GM12878 (cell line): ENCODE measurements at regions not wholly inside any gene's neighbourhood (a gene's known extent, or its start where the extent isn't known, plus 50 kb on each side); places are given as distances from the start of the nearest gene placed in this dataset.

Source experiments
- ATAC-seq: fragments of 200-7000 bp; cut with Tn5 transposase; 3 replicates; pipeline ENCODE4 v1.9.1; 2020; ENCODE audit warnings: mild to moderate bottlenecking, moderate library complexity
- BruUV-seq: library from RNA; stranded (reverse); fragments of 400-500 nt; replicated peaks from 2 replicates; lab custom pipeline; 2021; lab: Mats Ljungman, UMichigan
- CTCF ChIA-PET: fragments of 300-600 bp; sonication (Branson Sonifier 250); formaldehyde crosslinking; extraction: SDS; loops from one replicate; lab custom pipeline; 2021; ENCODE audit warnings: inconsistent platforms; lab: Yijun Ruan, JAX
- POLR2A ChIA-PET: fragments of 350-600 bp; formaldehyde crosslinking; extraction: SDS; loops from one replicate; lab custom pipeline; 2021; ENCODE audit warnings: inconsistent platforms; lab: Charles Lee
- RAD21 ChIA-PET: fragments of 300-600 bp; sonication (Branson Sonifier 250); formaldehyde crosslinking; loops from one replicate; lab custom pipeline; 2023; ENCODE audit warnings: antibody characterized with exemption; ENCODE audit not compliant: unreplicated experiment; lab: Charles Lee
- SMC1A ChIA-PET: fragments of 300-600 bp; sonication (Branson Sonifier 250); formaldehyde crosslinking; loops from one replicate; lab custom pipeline; 2023; ENCODE audit not compliant: unreplicated experiment, uncharacterized antibody; lab: Charles Lee
- DNase-seq: peaks from one replicate; pipeline ENCODE4 v3.0.0-alpha.2; 2011; ENCODE audit warnings: low read depth, low spot score
- FAIRE-seq: peaks from 3 replicates; lab custom pipeline; 2011; peaks lifted over from hg19 to GRCh38; lab: Jason Lieb, UNC
- H2AFZ ChIP-seq: 2 replicates; pipeline ENCODE4 v1.6.0; 2011; ENCODE audit warnings: low read depth, low read length, control low read depth; ENCODE audit not compliant: control insufficient read depth
- H3K27ac ChIP-seq: 2 replicates; pipeline ENCODE4 v1.5.1; 2011; ENCODE audit warnings: control low read depth; ENCODE audit not compliant: control insufficient read depth, insufficient read depth
- H3K27me3 ChIP-seq, 2 experiments: replicated peaks in 1 of 2; 2 replicates each; pipeline versions ENCODE4 v1.6.0 to v1.6.1; 2011; ENCODE audit warnings: low read length in 1 of 2; ENCODE audit not compliant: control insufficient read depth in 2 of 2, insufficient read depth in 2 of 2
- H3K36me3 ChIP-seq, 2 experiments: 2 replicates each; pipeline ENCODE4 v1.5.1; 2011; ENCODE audit warnings: low read length in 1 of 2; ENCODE audit not compliant: control insufficient read depth in 2 of 2, insufficient read depth in 2 of 2
- H3K4me1 ChIP-seq: 2 replicates; pipeline ENCODE4 v1.6.1; 2011; ENCODE audit warnings: mild to moderate bottlenecking, low read length, moderate library complexity, mixed read lengths; ENCODE audit not compliant: control insufficient read depth, insufficient read depth
- H3K4me2 ChIP-seq: 2 replicates; pipeline ENCODE4 v1.6.0; 2011; ENCODE audit warnings: control low read depth; ENCODE audit not compliant: control insufficient read depth, insufficient read depth
- H3K4me3 ChIP-seq: fragments of 200-600 bp; sonication (generic); 2 replicates; pipeline ENCODE4 v1.5.1; 2016
- H3K79me2 ChIP-seq: 2 replicates; pipeline ENCODE4 v1.6.0; 2011; ENCODE audit warnings: low read length; ENCODE audit not compliant: control insufficient read depth, insufficient read depth
- H3K9ac ChIP-seq: 2 replicates; pipeline ENCODE4 v1.8.0; 2011; ENCODE audit warnings: low read length, control low read depth, mixed read lengths; ENCODE audit not compliant: control insufficient read depth, insufficient read depth
- H3K9me3 ChIP-seq: replicated peaks from 3 replicates; pipeline ENCODE4 v1.5.1; 2011; ENCODE audit warnings: mild to moderate bottlenecking, low read length; ENCODE audit not compliant: control insufficient read depth, insufficient read depth
- H4K20me1 ChIP-seq: 2 replicates; pipeline ENCODE4 v1.6.0; 2011; ENCODE audit not compliant: control insufficient read depth, insufficient read depth
- BMI1 ChIP-seq: fragments of 450-650 bp; IDR thresholded peaks from 2 replicates; pipeline ENCODE4 v1.6.1; 2016; ENCODE audit warnings: mild to moderate bottlenecking, moderate library complexity, borderline replicate concordance
- CBX3 ChIP-seq: fragments of 200-600 bp; sonication (generic); IDR thresholded peaks from 2 replicates; pipeline ENCODE4 v1.6.1; 2016; ENCODE audit warnings: low read depth, borderline replicate concordance
- E4F1 ChIP-seq: fragments of 450-650 bp; IDR thresholded peaks from 2 replicates; pipeline ENCODE4 v1.6.1; 2018; ENCODE audit warnings: borderline replicate concordance, mild to moderate bottlenecking; ENCODE audit not compliant: partially characterized antibody
- IRF4 ChIP-seq: IDR thresholded peaks from 2 replicates; pipeline ENCODE4 v1.6.1; 2011; ENCODE audit warnings: low read depth, low read length
- KLF5 ChIP-seq: fragments of 450-650 bp; IDR thresholded peaks from 2 replicates; pipeline ENCODE4 v1.6.1; 2014; ENCODE audit warnings: mild to moderate bottlenecking; ENCODE audit not compliant: partially characterized antibody
- NR2F1 ChIP-seq: fragments of 450-650 bp; conservative IDR thresholded peaks from 2 replicates; pipeline ENCODE4 v1.6.1; 2017; ENCODE audit warnings: mild to moderate bottlenecking
- PKNOX1 ChIP-seq: fragments of 450-650 bp; IDR thresholded peaks from 2 replicates; pipeline ENCODE4 v1.6.1; 2016; ENCODE audit warnings: mild to moderate bottlenecking
- TBL1XR1 ChIP-seq: IDR thresholded peaks from 2 replicates; pipeline ENCODE4 v1.6.1; 2012; ENCODE audit warnings: low read depth, low read length, improper control_type of control experiment
- ZNF687 ChIP-seq: fragments of 450-650 bp; IDR thresholded peaks from 2 replicates; pipeline ENCODE4 v1.6.1; 2017; ENCODE audit warnings: mild to moderate bottlenecking, moderate library complexity
- in situ Hi-C: fragments of 300-500 bp; cut with MboI; formaldehyde crosslinking; loops from 9 replicates; pipeline ENCODE4 v1.14.3; 2018; ENCODE audit warnings: mixed read lengths
- intact Hi-C: fragments of 100-400 bp; cut with micrococcal nuclease; formaldehyde crosslinking; loops from one replicate; pipeline ENCODE4 v1.14.2; 2022; ENCODE audit not compliant: unreplicated experiment

- Histone ChIP-seq H3K4me3 (no peak overlapping the region), H3K9me3 (no peaks in the 10 kb centered on the region), H3K9ac (no peak overlapping the region), H3K79me2 (no peaks in the 10 kb centered on the region), H3K27ac (no peak overlapping the region), H3K27me3 (no peaks in the 10 kb centered on the region; a peak in 1 of 4 replicates), H3K36me3 (no peaks in the 10 kb centered on the region), H2AFZ (no peak overlapping the region), H3K4me2 (no peak overlapping the region), H4K20me1 (no peaks in the 10 kb centered on the region), H3K4me1 (no peaks in the 10 kb centered on the region)
- ChIA-PET CTCF (no interaction called here), POLR2A (no interaction called here), SMC1A (interaction anchor here (1.4 kb wide), 1 partner anchor 9 kb away, joined by 3 read pairs; no protein-coding TSS in a partner anchor), RAD21 (no interaction called here)
- DNase-seq (no peak), ATAC-seq (no peak), FAIRE-seq (no peak)
- in situ Hi-C loops: no loop called here
- no TSS peak for BruUV-seq
- intact Hi-C loops: no loop called here
- TF ChIP-seq IRF4: no peak
- TF ChIP-seq KLF5: no peak
- TF ChIP-seq BMI1: no peak
- no peak for TF ChIP-seq NR2F1
- no peak for TF ChIP-seq TBL1XR1
Observed at GRCh38 chr9:7332780-7333179, 466.8 kb downstream of the DMAC1 start.

GRCh38 chr9:7328453-7328852, 471.1 kb downstream of the DMAC1 start:
- no peak overlapping the region for H3K4me2 ChIP-seq
- H4K20me1 ChIP-seq: no peaks in the 10 kb centered on the region
- POLR2A ChIA-PET: no interaction called here
- SMC1A ChIA-PET: no interaction called here
- H2AFZ ChIP-seq: no peak overlapping the region
- H3K79me2 ChIP-seq: no peaks in the 10 kb centered on the region
- H3K4me3 ChIP-seq: no peak overlapping the region
- no peaks in the 10 kb centered on the region for H3K36me3 ChIP-seq
- DNase-seq (no peak), ATAC-seq (no peak), FAIRE-seq (no peak)
- H3K27me3 ChIP-seq: no peaks in the 10 kb centered on the region; a peak in 1 of 4 replicates
- H3K4me1 ChIP-seq: no peaks in the 10 kb centered on the region
- intact Hi-C loops (no loop called here), in situ Hi-C loops (no loop called here)
- no peaks in the 10 kb centered on the region for H3K9me3 ChIP-seq
- CTCF ChIA-PET: no interaction called here
- H3K27ac ChIP-seq: no peak overlapping the region
- RAD21 ChIA-PET: no interaction called here
- no peak overlapping the region for H3K9ac ChIP-seq
- no TSS peak for BruUV-seq
- no peak for TF ChIP-seq E4F1
- TF ChIP-seq PKNOX1: no peak
- no peak for TF ChIP-seq NR2F1
- TF ChIP-seq CBX3: no peak
- TF ChIP-seq ZNF687: no peak
